ENCODE measurements at regions not wholly inside any gene's neighbourhood (a gene's known extent, or its start where the extent isn't known, plus 50 kb on each side); places are given as distances from the start of the nearest gene placed in this dataset.
"Not testable (repeated sequence)": the region's sequence is repeated elsewhere in the genome, so short reads cannot be mapped to it uniquely, and the experiment has no call there.

GRCh38 chr1:233828480-233828879, 76.0 kb upstream of the SLC35F3 start:
- DNase-seq (ENCODE audit: low read depth) = no peak
- H3K4me3 ChIP-seq (ENCODE audit: low read length) = no peak overlapping the region
- TF ChIP-seq CTCF (conservative IDR thresholded peaks at IDR 0.05; ENCODE audit: low read length) = no peak

GRCh38 chr1:233834609-233835008, 69.9 kb upstream of the SLC35F3 start:
- DNase-seq (ENCODE audit: low read depth) = no peak
- no peak overlapping the region for H3K4me3 ChIP-seq (ENCODE audit: low read length)
- no peak for TF ChIP-seq CTCF (conservative IDR thresholded peaks at IDR 0.05; ENCODE audit: low read length)

GRCh38 chr1:233838207-233838606, 66.3 kb upstream of the SLC35F3 start:
- not testable (repeated sequence) for H3K4me3 ChIP-seq (ENCODE audit: low read length); DNase-seq (ENCODE audit: low read depth)

GRCh38 chr1:233843525-233844204, 60.8 kb upstream of the SLC35F3 start:
- no peak overlapping the region for H3K4me3 ChIP-seq (ENCODE audit: low read length)
- no peak for DNase-seq (ENCODE audit: low read depth)

GRCh38 chr1:233844275-233844674, 60.2 kb upstream of the SLC35F3 start:
- no peak for DNase-seq (ENCODE audit: low read depth)
- no peak for TF ChIP-seq CTCF (conservative IDR thresholded peaks at IDR 0.05; ENCODE audit: low read length)
- H3K4me3 ChIP-seq (ENCODE audit: low read length) = no peak overlapping the region

More at GRCh38 chr1:233843525-233844204, 60.8 kb upstream of the SLC35F3 start:
- TF ChIP-seq CTCF (conservative IDR thresholded peaks at IDR 0.05; ENCODE audit: low read length) = no peak

GRCh38 chr1:233844692-233845091, 59.8 kb upstream of the SLC35F3 start:
- no peak for DNase-seq (ENCODE audit: low read depth)
- H3K4me3 ChIP-seq (ENCODE audit: low read length) = no peak overlapping the region
- no peak for TF ChIP-seq CTCF (conservative IDR thresholded peaks at IDR 0.05; ENCODE audit: low read length)

Measured in AG10803 (cell line).